HFFc6 (cell line): ENCODE measurements at regions not wholly inside any gene's neighbourhood (a gene's known extent, or its start where the extent isn't known, plus 50 kb on each side); places are given as distances from the start of the nearest gene placed in this dataset.
"Not testable (repeated sequence)": the region's sequence is repeated elsewhere in the genome, so short reads cannot be mapped to it uniquely, and the experiment has no call there.

ENCODE experiments used
- DNase-seq: peaks from one replicate; pipeline ENCODE4 v3.0.0-alpha.2; 2018
- H3K27ac Mint-ChIP-seq: 2 replicates; pipeline ENCODE4 v1.8.0; 2020; ENCODE audit warnings: mild to moderate bottlenecking, mixed read lengths
- H3K27me3 Mint-ChIP-seq: 2 replicates; pipeline ENCODE4 v1.8.0; 2021; ENCODE audit warnings: mild to moderate bottlenecking, moderate library complexity, mixed read lengths; ENCODE audit not compliant: insufficient read depth
- H3K36me3 Mint-ChIP-seq: 2 replicates; pipeline ENCODE4 v1.8.0; 2021; ENCODE audit warnings: low read depth, mixed read lengths
- H3K4me1 Mint-ChIP-seq: 2 replicates; pipeline ENCODE4 v1.8.0; 2020; ENCODE audit warnings: low read depth, mixed read lengths
- H3K4me3 Mint-ChIP-seq: 2 replicates; pipeline ENCODE4 v1.8.0; 2020; ENCODE audit warnings: mild to moderate bottlenecking, moderate library complexity, mixed read lengths
- H3K9me3 Mint-ChIP-seq: 2 replicates; pipeline ENCODE4 v1.8.0; 2020; ENCODE audit warnings: mild to moderate bottlenecking, mixed read lengths
- TF ChIP-seq, protein P1 (sequence below): fragments of 200-600 bp; sonication (generic); IDR thresholded peaks from 2 replicates; pipeline ENCODE4 v1.5.0; 2021; ENCODE audit warnings: antibody characterized with exemption, mild to moderate bottlenecking

- H3K27me3 Mint-ChIP-seq, H3K4me3 Mint-ChIP-seq, H3K9me3 Mint-ChIP-seq, H3K27ac Mint-ChIP-seq, H3K4me1 Mint-ChIP-seq, DNase-seq, H3K36me3 Mint-ChIP-seq: not testable (repeated sequence)
- TF ChIP-seq, protein P1, sequence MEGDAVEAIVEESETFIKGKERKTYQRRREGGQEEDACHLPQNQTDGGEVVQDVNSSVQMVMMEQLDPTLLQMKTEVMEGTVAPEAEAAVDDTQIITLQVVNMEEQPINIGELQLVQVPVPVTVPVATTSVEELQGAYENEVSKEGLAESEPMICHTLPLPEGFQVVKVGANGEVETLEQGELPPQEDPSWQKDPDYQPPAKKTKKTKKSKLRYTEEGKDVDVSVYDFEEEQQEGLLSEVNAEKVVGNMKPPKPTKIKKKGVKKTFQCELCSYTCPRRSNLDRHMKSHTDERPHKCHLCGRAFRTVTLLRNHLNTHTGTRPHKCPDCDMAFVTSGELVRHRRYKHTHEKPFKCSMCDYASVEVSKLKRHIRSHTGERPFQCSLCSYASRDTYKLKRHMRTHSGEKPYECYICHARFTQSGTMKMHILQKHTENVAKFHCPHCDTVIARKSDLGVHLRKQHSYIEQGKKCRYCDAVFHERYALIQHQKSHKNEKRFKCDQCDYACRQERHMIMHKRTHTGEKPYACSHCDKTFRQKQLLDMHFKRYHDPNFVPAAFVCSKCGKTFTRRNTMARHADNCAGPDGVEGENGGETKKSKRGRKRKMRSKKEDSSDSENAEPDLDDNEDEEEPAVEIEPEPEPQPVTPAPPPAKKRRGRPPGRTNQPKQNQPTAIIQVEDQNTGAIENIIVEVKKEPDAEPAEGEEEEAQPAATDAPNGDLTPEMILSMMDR = peak; percentile 69
Measured at GRCh38 chr16:18131587-18131986, 204.9 kb downstream of the NPIPA8 start.

DNA sequence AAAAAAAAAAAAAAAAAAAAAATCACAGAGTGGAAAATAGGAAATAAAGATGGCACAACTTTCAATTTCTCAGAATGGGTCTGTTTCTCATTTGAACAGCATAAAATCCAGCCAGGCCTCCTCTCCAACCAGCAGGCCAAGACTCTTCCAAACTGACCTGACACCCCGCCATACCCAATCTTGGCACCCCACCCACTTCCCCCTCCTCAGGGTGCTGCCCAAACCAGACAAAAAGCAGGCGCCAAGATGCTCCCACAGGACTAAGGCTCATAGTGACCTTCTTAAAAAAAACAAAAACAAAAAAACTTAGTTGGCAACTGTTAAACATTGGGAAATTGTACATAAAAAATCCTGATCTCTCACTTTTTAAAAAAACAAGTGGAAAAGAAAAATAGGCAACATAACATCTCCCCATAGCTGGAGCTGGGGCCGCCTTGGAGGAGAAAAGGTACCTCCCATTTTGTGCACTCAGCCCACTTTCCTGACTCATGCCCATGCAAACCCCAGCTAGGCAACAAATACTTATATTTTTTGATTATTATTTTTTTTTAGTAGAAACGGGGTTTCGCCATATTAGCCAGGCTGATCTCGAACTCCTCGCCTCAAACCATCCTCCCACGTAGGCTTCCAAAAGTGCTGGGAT, 205.9 kb downstream of the NPIPA8 start:
- H3K4me3 Mint-ChIP-seq, H3K9me3 Mint-ChIP-seq, H3K27ac Mint-ChIP-seq, H3K27me3 Mint-ChIP-seq, H3K4me1 Mint-ChIP-seq, DNase-seq, H3K36me3 Mint-ChIP-seq: not testable (repeated sequence)

DNA sequence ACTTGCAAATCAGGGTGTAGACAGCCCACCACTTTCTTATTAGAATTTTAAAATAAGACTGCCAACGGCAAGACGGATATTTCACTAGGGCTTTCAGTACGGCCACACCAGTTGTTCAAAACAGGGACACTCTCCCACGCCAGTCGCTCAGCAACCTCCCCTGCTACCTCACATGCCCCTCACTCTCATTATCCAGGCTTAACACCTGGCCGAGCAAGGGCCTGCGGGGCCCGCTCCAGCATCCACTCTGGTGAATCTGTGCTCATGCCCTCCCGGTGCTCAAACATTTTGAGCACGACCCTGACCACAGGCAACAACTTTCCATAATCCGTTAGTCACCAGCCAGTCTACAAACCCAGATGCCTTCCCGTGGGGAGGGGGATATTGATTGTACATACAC, 209.5 kb downstream of the NPIPA8 start:
- H3K27me3 Mint-ChIP-seq, H3K4me3 Mint-ChIP-seq, H3K36me3 Mint-ChIP-seq, H3K9me3 Mint-ChIP-seq, H3K27ac Mint-ChIP-seq, H3K4me1 Mint-ChIP-seq, DNase-seq: not testable (repeated sequence)

DNA sequence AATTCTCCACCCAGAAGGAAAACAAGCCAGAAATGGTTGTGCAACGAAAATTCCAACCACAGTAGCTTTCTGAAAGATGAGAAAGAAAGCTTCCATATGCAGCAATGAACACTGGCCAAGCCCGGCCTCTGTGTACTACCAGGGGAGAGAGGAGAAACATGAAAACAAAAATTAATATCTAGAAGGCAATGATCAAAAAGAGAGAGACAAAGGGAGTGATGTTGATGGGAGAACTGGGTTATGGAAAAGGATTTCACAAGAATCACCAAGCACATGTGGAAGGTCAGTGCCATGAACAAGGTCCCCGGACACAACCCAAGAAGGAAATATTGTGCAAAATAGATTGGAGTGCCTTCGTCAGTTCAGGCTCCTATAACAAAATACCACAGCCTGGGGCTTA, 217.4 kb downstream of the NPIPA8 start:
- not testable (repeated sequence) for H3K27me3 Mint-ChIP-seq, H3K27ac Mint-ChIP-seq, H3K4me3 Mint-ChIP-seq, H3K9me3 Mint-ChIP-seq, H3K36me3 Mint-ChIP-seq, DNase-seq, H3K4me1 Mint-ChIP-seq

- not testable (repeated sequence) for H3K27me3 Mint-ChIP-seq, H3K9me3 Mint-ChIP-seq, H3K27ac Mint-ChIP-seq, H3K36me3 Mint-ChIP-seq, H3K4me1 Mint-ChIP-seq, DNase-seq, H3K4me3 Mint-ChIP-seq
Measured at GRCh38 chr16:18118684-18119083, 217.9 kb downstream of the NPIPA8 start.

DNA sequence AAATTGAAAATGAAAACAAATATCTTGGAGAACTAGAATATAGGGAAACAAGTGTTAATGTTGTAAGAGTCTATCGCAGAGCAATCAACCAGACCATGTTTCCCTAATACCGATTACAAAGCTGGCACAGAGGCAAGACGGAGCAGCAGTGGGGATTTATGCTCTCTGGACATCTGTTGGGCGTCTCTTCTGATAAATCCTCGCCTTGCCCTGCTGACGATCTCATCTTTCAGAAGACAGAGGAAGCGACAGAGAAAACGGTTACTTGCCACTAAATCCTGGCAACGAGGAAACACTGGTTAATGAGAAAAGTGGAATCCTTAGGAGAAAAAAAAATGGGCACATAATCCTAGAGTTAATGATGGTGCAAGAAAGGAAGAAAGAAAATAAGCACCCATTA, 218.5 kb downstream of the NPIPA8 start:
- not testable (repeated sequence) for DNase-seq, H3K27ac Mint-ChIP-seq, H3K4me3 Mint-ChIP-seq, H3K27me3 Mint-ChIP-seq, H3K36me3 Mint-ChIP-seq, H3K4me1 Mint-ChIP-seq, H3K9me3 Mint-ChIP-seq

DNA sequence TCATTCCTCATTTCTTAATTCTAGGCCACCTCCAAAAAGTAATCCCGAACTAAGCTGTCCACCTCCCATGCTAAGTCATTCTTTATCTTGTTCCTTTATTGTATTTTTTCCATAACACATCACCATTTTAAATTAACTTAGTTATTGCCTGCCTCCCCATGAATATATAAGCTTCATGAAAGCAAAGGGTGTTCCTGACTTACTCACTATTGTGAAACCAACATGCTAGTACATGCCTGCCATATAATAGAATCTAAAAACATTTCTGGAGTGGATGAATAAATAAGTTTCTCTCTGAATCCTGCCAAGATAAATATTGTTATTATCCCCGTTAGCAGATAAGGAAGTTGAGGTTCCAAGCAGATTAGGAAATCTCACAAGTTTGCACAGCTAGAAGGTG, 232.1 kb downstream of the NPIPA8 start:
- H3K36me3 Mint-ChIP-seq, DNase-seq, H3K4me3 Mint-ChIP-seq, H3K9me3 Mint-ChIP-seq, H3K27me3 Mint-ChIP-seq, H3K4me1 Mint-ChIP-seq, H3K27ac Mint-ChIP-seq: not testable (repeated sequence)

- H3K36me3 Mint-ChIP-seq, H3K9me3 Mint-ChIP-seq, H3K4me1 Mint-ChIP-seq, H3K27me3 Mint-ChIP-seq, H3K4me3 Mint-ChIP-seq, DNase-seq, H3K27ac Mint-ChIP-seq: not testable (repeated sequence)
Measured at GRCh38 chr16:18101077-18101476, 235.5 kb downstream of the NPIPA8 start.

GRCh38 chr16:18092605-18093004, 243.9 kb downstream of the NPIPA8 start:
- H3K27ac Mint-ChIP-seq, H3K4me1 Mint-ChIP-seq, H3K9me3 Mint-ChIP-seq, DNase-seq, H3K36me3 Mint-ChIP-seq, H3K27me3 Mint-ChIP-seq, H3K4me3 Mint-ChIP-seq: not testable (repeated sequence)

DNA sequence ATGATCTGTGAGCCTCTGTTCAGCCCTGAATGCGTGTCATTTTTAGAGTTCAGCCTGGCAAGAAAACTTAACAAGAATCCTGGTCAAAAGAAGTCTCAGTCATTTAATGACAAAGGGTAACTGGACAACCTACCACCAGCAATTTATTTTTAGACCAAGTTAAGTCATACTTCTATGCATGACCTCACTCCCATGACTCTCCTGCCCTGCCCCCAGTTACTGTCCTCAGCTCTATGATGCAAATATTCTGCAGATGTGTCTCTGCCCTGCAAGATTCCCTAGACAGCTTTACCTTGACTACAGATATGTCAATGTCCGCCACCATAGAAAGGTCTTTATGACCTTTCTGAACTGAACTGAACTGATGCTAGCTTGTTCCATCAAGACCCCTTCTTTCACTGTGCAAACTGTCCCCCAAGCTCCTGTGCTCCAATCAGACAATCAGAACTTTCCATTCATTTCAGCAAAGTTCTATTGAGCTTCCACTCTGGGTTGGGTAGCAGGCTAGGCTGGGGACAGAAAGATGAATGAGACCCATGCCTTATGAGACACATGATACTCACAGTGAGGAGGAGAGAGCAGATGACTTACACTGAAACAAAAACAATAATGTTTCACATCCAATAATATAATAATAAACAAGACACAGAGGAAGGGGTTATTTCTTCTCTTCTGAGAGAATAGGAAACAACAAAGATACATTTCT, 255.7 kb downstream of the NPIPA8 start:
- H3K4me3 Mint-ChIP-seq, H3K4me1 Mint-ChIP-seq, DNase-seq, H3K9me3 Mint-ChIP-seq, H3K27ac Mint-ChIP-seq, H3K27me3 Mint-ChIP-seq, H3K36me3 Mint-ChIP-seq: not testable (repeated sequence)

DNA sequence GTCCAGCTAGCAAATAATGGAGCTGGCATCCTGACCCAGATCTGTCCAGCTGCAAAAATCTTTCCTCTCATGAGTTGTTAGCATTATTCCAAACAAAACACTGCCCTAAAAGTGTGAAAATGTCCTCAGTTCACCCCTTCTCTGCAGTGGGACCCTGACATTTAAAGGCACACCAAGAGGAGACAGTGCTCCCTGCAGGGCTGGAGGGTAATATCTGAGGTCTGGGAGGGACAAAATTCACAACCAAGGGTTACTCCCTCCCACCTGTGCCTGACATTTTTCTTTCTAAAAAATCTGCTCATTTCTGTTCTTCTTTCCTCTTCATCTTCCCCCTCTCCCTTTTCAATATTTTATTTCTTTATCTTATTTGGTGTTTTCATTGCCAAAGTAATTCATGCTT, 258.6 kb downstream of the NPIPA8 start:
- not testable (repeated sequence) for H3K9me3 Mint-ChIP-seq, H3K4me1 Mint-ChIP-seq, H3K36me3 Mint-ChIP-seq, H3K4me3 Mint-ChIP-seq, DNase-seq, H3K27ac Mint-ChIP-seq, H3K27me3 Mint-ChIP-seq
